ENCODE measurements at regions not wholly inside any gene's neighbourhood (a gene's known extent, or its start where the extent isn't known, plus 50 kb on each side); places are given as distances from the start of the nearest gene placed in this dataset.

DNA sequence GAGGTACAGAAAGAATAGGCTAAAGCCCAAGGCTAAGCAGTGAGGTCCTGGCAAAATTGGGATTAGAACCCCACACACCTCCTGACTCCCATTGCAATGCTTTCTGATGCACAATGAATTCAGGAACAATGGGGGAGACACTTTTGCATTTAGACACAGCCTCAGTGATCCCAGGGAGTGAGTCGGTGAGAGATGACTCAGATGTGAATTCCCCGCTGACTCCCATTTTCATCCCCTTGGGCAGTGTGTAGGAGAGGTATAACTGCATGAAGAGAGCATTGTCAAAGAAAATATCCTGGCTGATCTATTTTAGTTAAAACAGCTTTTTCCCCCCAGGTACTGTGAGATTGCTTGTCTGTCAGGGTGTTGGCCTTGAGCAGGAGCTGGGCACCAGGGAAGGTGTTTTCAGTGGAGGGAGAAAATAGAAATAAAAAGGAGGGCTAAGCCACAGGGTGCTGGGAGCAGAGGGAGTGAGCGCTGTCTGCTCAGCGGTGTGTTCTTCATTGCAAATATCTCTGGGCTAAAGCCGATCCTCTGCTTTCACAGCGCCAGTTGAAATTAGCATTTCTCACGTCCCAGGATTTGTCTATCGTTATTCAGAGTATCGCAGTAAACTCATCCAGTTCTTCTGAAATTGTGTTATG is 247.7 kb upstream of the PTBP2 start (continued):
- TF ChIP-seq, protein P1, sequence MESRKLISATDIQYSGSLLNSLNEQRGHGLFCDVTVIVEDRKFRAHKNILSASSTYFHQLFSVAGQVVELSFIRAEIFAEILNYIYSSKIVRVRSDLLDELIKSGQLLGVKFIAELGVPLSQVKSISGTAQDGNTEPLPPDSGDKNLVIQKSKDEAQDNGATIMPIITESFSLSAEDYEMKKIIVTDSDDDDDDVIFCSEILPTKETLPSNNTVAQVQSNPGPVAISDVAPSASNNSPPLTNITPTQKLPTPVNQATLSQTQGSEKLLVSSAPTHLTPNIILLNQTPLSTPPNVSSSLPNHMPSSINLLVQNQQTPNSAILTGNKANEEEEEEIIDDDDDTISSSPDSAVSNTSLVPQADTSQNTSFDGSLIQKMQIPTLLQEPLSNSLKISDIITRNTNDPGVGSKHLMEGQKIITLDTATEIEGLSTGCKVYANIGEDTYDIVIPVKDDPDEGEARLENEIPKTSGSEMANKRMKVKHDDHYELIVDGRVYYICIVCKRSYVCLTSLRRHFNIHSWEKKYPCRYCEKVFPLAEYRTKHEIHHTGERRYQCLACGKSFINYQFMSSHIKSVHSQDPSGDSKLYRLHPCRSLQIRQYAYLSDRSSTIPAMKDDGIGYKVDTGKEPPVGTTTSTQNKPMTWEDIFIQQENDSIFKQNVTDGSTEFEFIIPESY (IDR thresholded peaks at IDR 0.05): no peak
- TF ChIP-seq NR2F2 (IDR thresholded peaks at IDR 0.05): no peak
- no peak for TF ChIP-seq EGR1 (IDR thresholded peaks at IDR 0.05; ENCODE audit: low read depth in 2 of 2)
- no peak for TF ChIP-seq RAD21 (IDR thresholded peaks at IDR 0.05)

DNA sequence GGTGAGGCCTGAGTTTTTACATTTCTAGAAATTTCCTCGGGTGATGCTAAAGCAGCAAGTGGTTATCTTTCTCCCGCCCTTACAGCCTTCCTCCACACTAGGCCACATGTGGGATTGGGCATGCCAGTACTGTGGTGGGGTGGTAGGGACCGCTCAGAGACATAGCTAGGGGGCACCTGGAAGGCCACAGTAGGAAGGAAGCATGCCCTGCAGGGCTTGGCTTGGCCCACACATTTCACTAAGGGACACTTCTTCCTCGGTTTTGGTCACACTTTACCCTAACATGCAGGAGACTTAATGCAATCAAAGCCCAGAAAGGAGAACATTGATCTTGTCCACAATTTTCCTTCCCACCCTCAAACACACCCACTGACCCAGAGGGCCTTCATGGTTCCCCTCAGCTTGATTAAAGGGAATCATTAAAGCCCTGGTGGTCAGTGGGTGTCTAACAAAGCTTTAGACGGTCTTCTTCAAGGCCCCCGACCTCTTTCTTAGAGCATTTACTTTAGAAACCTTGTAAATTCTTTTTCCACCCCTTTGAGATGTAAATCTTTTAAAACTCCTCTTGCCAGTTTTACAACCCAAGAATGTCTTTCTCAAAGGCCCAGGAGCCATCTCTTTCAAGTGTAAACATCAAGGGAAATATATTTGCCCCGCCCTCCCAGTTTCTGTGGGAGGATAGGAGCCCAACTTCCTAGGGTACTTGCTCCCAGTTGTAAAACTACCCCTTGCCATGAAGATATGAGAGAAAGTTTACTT is 246.4 kb upstream of the PTBP2 start:
- no peaks in the 10 kb centered on the region for H3K4me1 ChIP-seq (ENCODE audit: control insufficient read depth in 4 of 4, insufficient read depth in 4 of 4, low read length in 3 of 4)
- no peak overlapping the region for H3K4me3 ChIP-seq (ENCODE audit: low read depth in 1 of 3, low read length in 3 of 3)
- no peak overlapping the region for H3K9ac ChIP-seq (ENCODE audit: low read depth in 1 of 2, low read length in 2 of 2)
- no peaks in the 10 kb centered on the region for H3K36me3 ChIP-seq (ENCODE audit: control insufficient read depth in 4 of 4, insufficient read depth in 3 of 4, low read depth in 1 of 4, low read length in 3 of 4)
- no peak overlapping the region for H3K27ac ChIP-seq (ENCODE audit: low read depth in 1 of 2, low read length in 2 of 2)
- no peak for TF ChIP-seq GABPA (IDR thresholded peaks at IDR 0.05 in 1 of 2, conservative IDR thresholded peaks at IDR 0.05 in 1 of 2)
- TF ChIP-seq, protein P2, sequence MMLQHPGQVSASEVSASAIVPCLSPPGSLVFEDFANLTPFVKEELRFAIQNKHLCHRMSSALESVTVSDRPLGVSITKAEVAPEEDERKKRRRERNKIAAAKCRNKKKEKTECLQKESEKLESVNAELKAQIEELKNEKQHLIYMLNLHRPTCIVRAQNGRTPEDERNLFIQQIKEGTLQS (IDR thresholded peaks at IDR 0.05): no peak
- TF ChIP-seq, protein P1 (IDR thresholded peaks at IDR 0.05): no peak
- TF ChIP-seq TAF1 (conservative IDR thresholded peaks at IDR 0.05): no peak
- TF ChIP-seq, protein P3, sequence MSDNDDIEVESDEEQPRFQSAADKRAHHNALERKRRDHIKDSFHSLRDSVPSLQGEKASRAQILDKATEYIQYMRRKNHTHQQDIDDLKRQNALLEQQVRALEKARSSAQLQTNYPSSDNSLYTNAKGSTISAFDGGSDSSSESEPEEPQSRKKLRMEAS (IDR thresholded peaks at IDR 0.05): no peak
- TF ChIP-seq FOXA2 (IDR thresholded peaks at IDR 0.05): no peak
- TF ChIP-seq RAD21 (IDR thresholded peaks at IDR 0.05): no peak
- 82% methylated on average over 7 of the region's 7 CpGs for WGBS
- DNase-seq (ENCODE audit: low spot score): no peak
- H3K27me3 ChIP-seq (ENCODE audit: control insufficient read depth in 4 of 4, insufficient read depth in 4 of 4, low read length in 3 of 4): no peaks in the 10 kb centered on the region
- no peaks in the 10 kb centered on the region for H3K9me3 ChIP-seq (ENCODE audit: control insufficient read depth in 4 of 4, low read length in 3 of 4)

DNA sequence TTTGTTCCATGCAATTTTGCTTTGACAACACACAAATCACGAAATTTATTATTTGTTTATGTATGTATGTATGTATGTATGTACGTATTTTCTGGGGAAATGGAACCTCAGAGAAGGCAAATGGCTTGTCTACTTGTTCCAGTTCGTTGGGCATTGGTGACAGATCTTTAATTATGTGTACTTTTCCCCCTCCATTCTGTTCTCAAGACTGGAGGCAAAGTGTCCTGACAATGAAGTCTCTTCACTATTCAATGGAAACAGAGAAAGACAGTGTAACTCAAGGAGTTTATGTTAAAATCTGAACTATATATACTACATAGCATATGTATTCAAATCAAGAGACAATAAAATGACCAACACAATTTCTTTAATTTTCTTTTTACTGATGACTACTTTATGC is 245.7 kb upstream of the PTBP2 start:
- H3K36me3 ChIP-seq (ENCODE audit: control insufficient read depth in 4 of 4, insufficient read depth in 3 of 4, low read depth in 1 of 4, low read length in 3 of 4): no peaks in the 10 kb centered on the region
- WGBS: 60% methylated on average over 3 of the region's 3 CpGs
- DNase-seq (ENCODE audit: low spot score): no peak
- TF ChIP-seq GABPA (IDR thresholded peaks at IDR 0.05 in 1 of 2, conservative IDR thresholded peaks at IDR 0.05 in 1 of 2) (no peak), TAF1 (conservative IDR thresholded peaks at IDR 0.05) (no peak), RXRA (IDR thresholded peaks at IDR 0.05) (no peak), HNF4A (conservative IDR thresholded peaks at IDR 0.05) (no peak), EGR1 (IDR thresholded peaks at IDR 0.05; ENCODE audit: low read depth in 2 of 2) (no peak)
- TF ChIP-seq, protein P2 (IDR thresholded peaks at IDR 0.05): no peak
- TF ChIP-seq, protein P4, sequence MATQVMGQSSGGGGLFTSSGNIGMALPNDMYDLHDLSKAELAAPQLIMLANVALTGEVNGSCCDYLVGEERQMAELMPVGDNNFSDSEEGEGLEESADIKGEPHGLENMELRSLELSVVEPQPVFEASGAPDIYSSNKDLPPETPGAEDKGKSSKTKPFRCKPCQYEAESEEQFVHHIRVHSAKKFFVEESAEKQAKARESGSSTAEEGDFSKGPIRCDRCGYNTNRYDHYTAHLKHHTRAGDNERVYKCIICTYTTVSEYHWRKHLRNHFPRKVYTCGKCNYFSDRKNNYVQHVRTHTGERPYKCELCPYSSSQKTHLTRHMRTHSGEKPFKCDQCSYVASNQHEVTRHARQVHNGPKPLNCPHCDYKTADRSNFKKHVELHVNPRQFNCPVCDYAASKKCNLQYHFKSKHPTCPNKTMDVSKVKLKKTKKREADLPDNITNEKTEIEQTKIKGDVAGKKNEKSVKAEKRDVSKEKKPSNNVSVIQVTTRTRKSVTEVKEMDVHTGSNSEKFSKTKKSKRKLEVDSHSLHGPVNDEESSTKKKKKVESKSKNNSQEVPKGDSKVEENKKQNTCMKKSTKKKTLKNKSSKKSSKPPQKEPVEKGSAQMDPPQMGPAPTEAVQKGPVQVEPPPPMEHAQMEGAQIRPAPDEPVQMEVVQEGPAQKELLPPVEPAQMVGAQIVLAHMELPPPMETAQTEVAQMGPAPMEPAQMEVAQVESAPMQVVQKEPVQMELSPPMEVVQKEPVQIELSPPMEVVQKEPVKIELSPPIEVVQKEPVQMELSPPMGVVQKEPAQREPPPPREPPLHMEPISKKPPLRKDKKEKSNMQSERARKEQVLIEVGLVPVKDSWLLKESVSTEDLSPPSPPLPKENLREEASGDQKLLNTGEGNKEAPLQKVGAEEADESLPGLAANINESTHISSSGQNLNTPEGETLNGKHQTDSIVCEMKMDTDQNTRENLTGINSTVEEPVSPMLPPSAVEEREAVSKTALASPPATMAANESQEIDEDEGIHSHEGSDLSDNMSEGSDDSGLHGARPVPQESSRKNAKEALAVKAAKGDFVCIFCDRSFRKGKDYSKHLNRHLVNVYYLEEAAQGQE (IDR thresholded peaks at IDR 0.05): no peak
- no peaks in the 10 kb centered on the region for H3K4me1 ChIP-seq (ENCODE audit: control insufficient read depth in 4 of 4, insufficient read depth in 4 of 4, low read length in 3 of 4)
- no peak overlapping the region for H3K9ac ChIP-seq (ENCODE audit: low read depth in 1 of 2, low read length in 2 of 2)
- H3K27ac ChIP-seq (ENCODE audit: low read depth in 1 of 2, low read length in 2 of 2): no peak overlapping the region
- no peak overlapping the region for H3K4me3 ChIP-seq (ENCODE audit: low read depth in 1 of 3, low read length in 3 of 3)
- H3K9me3 ChIP-seq (ENCODE audit: control insufficient read depth in 4 of 4, low read length in 3 of 4): no peaks in the 10 kb centered on the region
- no peaks in the 10 kb centered on the region for H3K27me3 ChIP-seq (ENCODE audit: control insufficient read depth in 4 of 4, insufficient read depth in 4 of 4, low read length in 3 of 4)

All from liver (tissue), 7 donors.